CD4-positive, alpha-beta T cell (primary cell): ENCODE measurements at regions not wholly inside any gene's neighbourhood (a gene's known extent, or its start where the extent isn't known, plus 50 kb on each side); places are given as distances from the start of the nearest gene placed in this dataset.
"Not testable (repeated sequence)": the region's sequence is repeated elsewhere in the genome, so short reads cannot be mapped to it uniquely, and the experiment has no call there.

Experiments used
- ATAC-seq: fragments of 200-7000 bp; cut with Tn5 transposase; one replicate; pipeline ENCODE4 v1.10.0; 2022; ENCODE audit warnings: mild to moderate bottlenecking; ENCODE audit not compliant: poor library complexity
- CTCF ChIA-PET: fragments of 350-600 bp; sonication (Branson Sonifier 250); formaldehyde crosslinking; loops from one replicate; lab custom pipeline; 2021; ENCODE audit warnings: antibody characterized with exemption, inconsistent platforms; lab: Charles Lee
- POLR2A ChIA-PET: fragments of 350-600 bp; sonication (Branson Sonifier 250); formaldehyde crosslinking; loops from one replicate; lab custom pipeline; 2021; ENCODE audit warnings: antibody characterized with exemption, inconsistent platforms; lab: Charles Lee
- DNase-seq, 14 experiments: peaks; one replicate each; pipeline ENCODE4 v3.0.0-alpha.2; 2013 to 2020; ENCODE audit warnings: mixed read lengths in 2 of 14
- H3K27ac ChIP-seq, 2 donors: one replicate each; pipeline versions ENCODE4 v1.5.1 to v1.7.0; 2013; ENCODE audit warnings: low read length in 2 of 2, low read depth in 1 of 2, mild to moderate bottlenecking in 1 of 2
- H3K27me3 ChIP-seq, 2 experiments: 1 replicate in 1 of 2; 2 replicates in 1 of 2; pipeline versions ENCODE4 v1.6.1 to v1.7.0; 2013; ENCODE audit warnings: low read length in 2 of 2, control low read depth in 1 of 2, mild to moderate bottlenecking in 1 of 2, moderate library complexity in 1 of 2; ENCODE audit not compliant: insufficient read depth in 2 of 2, control insufficient read depth in 1 of 2
- H3K36me3 ChIP-seq: one replicate; pipeline ENCODE4 v1.6.1; 2013; ENCODE audit warnings: low read length, control low read depth; ENCODE audit not compliant: insufficient read depth
- H3K4me1 ChIP-seq: one replicate; pipeline ENCODE4 v1.6.1; 2013; ENCODE audit warnings: low read length, control low read depth; ENCODE audit not compliant: insufficient read depth
- H3K4me3 ChIP-seq: one replicate; pipeline ENCODE4 v1.5.1; 2013; ENCODE audit warnings: mild to moderate bottlenecking, low read length, moderate library complexity
- H3K9me3 ChIP-seq, 2 experiments: 1 replicate in 1 of 2; 2 replicates in 1 of 2; pipeline versions ENCODE4 v1.6.1 to v1.7.0; 2013; ENCODE audit warnings: low read length in 2 of 2, mild to moderate bottlenecking in 2 of 2, control low read depth in 1 of 2, moderate library complexity in 1 of 2; ENCODE audit not compliant: control insufficient read depth in 1 of 2, insufficient read depth in 1 of 2
- H3K27ac Mint-ChIP-seq: one replicate; pipeline ENCODE4 v1.8.0; 2020; ENCODE audit warnings: mixed read lengths
- H3K27me3 Mint-ChIP-seq: one replicate; pipeline ENCODE4 v1.8.0; 2021; ENCODE audit warnings: mixed read lengths
- H3K36me3 Mint-ChIP-seq: one replicate; pipeline ENCODE4 v1.8.0; 2021; ENCODE audit warnings: low read depth, mixed read lengths
- H3K4me1 Mint-ChIP-seq: one replicate; pipeline ENCODE4 v1.8.0; 2021; ENCODE audit warnings: low read depth, mixed read lengths
- H3K4me3 Mint-ChIP-seq: one replicate; pipeline ENCODE4 v1.8.0; 2020; ENCODE audit warnings: mild to moderate bottlenecking, mixed read lengths
- H3K9me3 Mint-ChIP-seq: one replicate; pipeline ENCODE4 v1.8.0; 2020; ENCODE audit warnings: mixed read lengths
- CTCF ChIP-seq: fragments of 200-600 bp; IDR thresholded peaks from one replicate; pipeline ENCODE4 v1.8.0; 2022; ENCODE audit warnings: antibody characterized with exemption, mild to moderate bottlenecking
- intact Hi-C, 2 experiments: fragments of 100-400 bp; cut with DNase I in 1 of 2; cut with micrococcal nuclease in 1 of 2; formaldehyde crosslinking; loops; one replicate each; pipeline versions ENCODE4 v1.15.1 to v1.9.0; 2023 to 2025; cut with DNase I, micrococcal nuclease

GRCh38 chrX:83145876-83146275 lies 362.2 kb upstream of the POU3F4 start:
- H3K4me3 Mint-ChIP-seq, result no peak overlapping the region
- Histone ChIP-seq H3K27me3 (no peaks in the 10 kb centered on the region), H3K36me3 (no peaks in the 10 kb centered on the region), H3K4me1 (no peaks in the 10 kb centered on the region), H3K4me3 (no peak overlapping the region), H3K27ac (no peak overlapping the region), H3K9me3 (no peaks in the 10 kb centered on the region)
- H3K36me3 Mint-ChIP-seq, result no peaks in the 10 kb centered on the region
- ChIA-PET POLR2A (no interaction called here), CTCF (no interaction called here)
- no peaks in the 10 kb centered on the region for H3K4me1 Mint-ChIP-seq
- no peak overlapping the region for H3K27ac Mint-ChIP-seq
- ATAC-seq (no peak), DNase-seq (no peak)
- intact Hi-C loops, result no loop called here
- TF ChIP-seq CTCF, result no peak
- no peaks in the 10 kb centered on the region for H3K9me3 Mint-ChIP-seq
- no peaks in the 10 kb centered on the region for H3K27me3 Mint-ChIP-seq

- H3K27me3 Mint-ChIP-seq, result no peaks in the 10 kb centered on the region
- no peak overlapping the region for H3K4me3 Mint-ChIP-seq
- no peaks in the 10 kb centered on the region for H3K36me3 Mint-ChIP-seq
- H3K36me3 ChIP-seq, result no peaks in the 10 kb centered on the region
- no peak for TF ChIP-seq CTCF
- no peaks in the 10 kb centered on the region for H3K9me3 ChIP-seq
- H3K27ac Mint-ChIP-seq, result no peak overlapping the region
- ATAC-seq (no peak), DNase-seq (no peak)
- POLR2A ChIA-PET, result no interaction called here
- H3K9me3 Mint-ChIP-seq, result no peaks in the 10 kb centered on the region
- no peaks in the 10 kb centered on the region for H3K4me1 Mint-ChIP-seq
- H3K27ac ChIP-seq, result no peak overlapping the region
- CTCF ChIA-PET, result no interaction called here
- H3K4me1 ChIP-seq, result no peaks in the 10 kb centered on the region
- H3K27me3 ChIP-seq, result no peaks in the 10 kb centered on the region
- intact Hi-C loops, result no loop called here
- H3K4me3 ChIP-seq, result no peak overlapping the region
Observed at GRCh38 chrX:83160096-83160495, 348.0 kb upstream of the POU3F4 start.

GRCh38 chrX:83164063-83164462 lies 344.0 kb upstream of the POU3F4 start:
- H3K4me3 ChIP-seq, H3K4me1 Mint-ChIP-seq, H3K4me1 ChIP-seq, H3K9me3 Mint-ChIP-seq, POLR2A ChIA-PET, H3K27ac ChIP-seq, H3K36me3 Mint-ChIP-seq, H3K36me3 ChIP-seq, H3K27me3 Mint-ChIP-seq, H3K9me3 ChIP-seq, intact Hi-C loops, H3K27me3 ChIP-seq, CTCF ChIA-PET, H3K27ac Mint-ChIP-seq, H3K4me3 Mint-ChIP-seq, ATAC-seq, DNase-seq: not testable (repeated sequence)

- Histone ChIP-seq H3K36me3 (no peaks in the 10 kb centered on the region), H3K27me3 (no peaks in the 10 kb centered on the region), H3K4me3 (no peak overlapping the region), H3K27ac (no peak overlapping the region), H3K9me3 (peaks cover 0 to 4% of the 10 kb centered on the region in 2 experiments), H3K4me1 (no peaks in the 10 kb centered on the region)
- Mint-ChIP-seq H3K9me3 (no peaks in the 10 kb centered on the region), H3K27me3 (no peaks in the 10 kb centered on the region), H3K36me3 (no peaks in the 10 kb centered on the region), H3K4me1 (no peaks in the 10 kb centered on the region), H3K27ac (no peak overlapping the region), H3K4me3 (no peak overlapping the region)
- no peak for DNase-seq
- POLR2A ChIA-PET, result no interaction called here
- no peak for ATAC-seq
- intact Hi-C loops, result no loop called here
- TF ChIP-seq CTCF, result no peak
- CTCF ChIA-PET, result no interaction called here
Observed at GRCh38 chrX:83169683-83170082, 338.4 kb upstream of the POU3F4 start.
